GM06990 (cell line): ENCODE measurements at regions not wholly inside any gene's neighbourhood (a gene's known extent, or its start where the extent isn't known, plus 50 kb on each side); places are given as distances from the start of the nearest gene placed in this dataset.
"Not testable (repeated sequence)": the region's sequence is repeated elsewhere in the genome, so short reads cannot be mapped to it uniquely, and the experiment has no call there.

Source experiments
- DNase-seq: peaks from one replicate; pipeline ENCODE4 v3.0.0-alpha.2; 2011; ENCODE audit not compliant: insufficient read length; ENCODE audit errors: extremely low read depth
- H3K27me3 ChIP-seq: replicated peaks from 2 replicates; pipeline ENCODE4 v1.6.0; 2011; ENCODE audit warnings: low read length; ENCODE audit not compliant: control insufficient read depth, insufficient read depth
- H3K36me3 ChIP-seq: 2 replicates; pipeline ENCODE4 v1.5.1; 2011; ENCODE audit warnings: low read length; ENCODE audit not compliant: control insufficient read depth, insufficient read depth
- H3K4me3 ChIP-seq: replicated peaks from 2 replicates; pipeline ENCODE4 v1.5.1; 2011; ENCODE audit warnings: low read depth, mild to moderate bottlenecking, control low read depth, low read length
- CTCF ChIP-seq: IDR thresholded peaks from 2 replicates; pipeline ENCODE4 v1.5.1; 2011; ENCODE audit warnings: low read length, control low read depth, mild to moderate bottlenecking, inconsistent platforms; ENCODE audit not compliant: insufficient read depth, poor library complexity, severe bottlenecking

- Histone ChIP-seq H3K36me3 (no peaks in the 10 kb centered on the region), H3K4me3 (no peak overlapping the region), H3K27me3 (no peaks in the 10 kb centered on the region; the same call in 1 of the 2 replicates)
- no peak for TF ChIP-seq CTCF
- DNase-seq, result no peak
These were observed 129.9 kb downstream of the BOD1 start for GRCh38 chr5:173486355-173487225.

- no peak for TF ChIP-seq CTCF
- no peaks in the 10 kb centered on the region; the same call in 1 of the 2 replicates for H3K27me3 ChIP-seq
- no peak for DNase-seq
- no peak overlapping the region for H3K4me3 ChIP-seq
- no peaks in the 10 kb centered on the region for H3K36me3 ChIP-seq
These were observed 131.9 kb downstream of the BOD1 start for GRCh38 chr5:173484569-173484968.

DNA sequence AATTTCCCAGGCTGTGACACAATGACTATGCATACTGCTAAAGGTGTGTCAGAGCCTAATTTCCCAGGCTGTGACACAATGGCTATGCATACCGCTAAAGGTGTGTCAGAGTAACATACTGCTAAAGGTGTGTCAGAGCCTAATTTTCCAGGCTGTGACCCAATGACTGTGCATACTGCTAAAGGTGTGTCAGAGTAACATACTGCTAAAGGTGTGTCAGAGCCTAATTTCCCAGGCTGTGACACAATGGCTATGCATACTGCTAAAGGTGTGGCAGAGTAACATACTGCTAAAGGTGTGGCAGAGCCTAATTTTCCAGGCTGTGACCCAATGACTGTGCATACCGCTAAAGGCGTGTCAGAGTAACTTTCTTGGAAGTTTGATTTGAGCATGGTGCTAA, 132.9 kb downstream of the BOD1 start:
- H3K36me3 ChIP-seq, H3K4me3 ChIP-seq, H3K27me3 ChIP-seq, DNase-seq: not testable (repeated sequence)

DNA sequence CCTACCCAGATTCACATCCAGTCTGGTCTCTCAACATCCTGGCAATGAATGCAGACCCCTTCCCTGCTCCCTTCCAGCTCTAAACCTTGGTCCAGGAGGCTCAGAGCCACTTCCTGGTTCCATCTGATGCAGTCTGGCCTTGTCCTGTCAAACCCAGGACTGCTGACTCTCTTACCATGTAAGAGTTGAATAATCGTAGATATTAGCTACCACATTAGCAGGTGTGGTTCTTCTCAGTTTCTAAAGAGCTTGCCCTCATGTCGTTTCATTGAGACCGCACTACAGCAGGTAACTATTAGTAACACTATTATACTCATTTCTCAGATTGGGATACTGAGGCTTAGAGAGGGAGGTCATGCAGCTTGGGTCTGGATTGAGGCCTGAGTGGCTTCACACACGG, 133.3 kb downstream of the BOD1 start:
- Histone ChIP-seq H3K4me3 (no peak overlapping the region), H3K36me3 (no peaks in the 10 kb centered on the region), H3K27me3 (no peaks in the 10 kb centered on the region; the same call in 1 of the 2 replicates)
- DNase-seq, result no peak
- no peak for TF ChIP-seq CTCF

- TF ChIP-seq CTCF, result no peak
- Histone ChIP-seq H3K4me3 (no peak overlapping the region), H3K36me3 (no peaks in the 10 kb centered on the region), H3K27me3 (no peaks in the 10 kb centered on the region; the same call in 1 of the 2 replicates)
- DNase-seq, result no peak
These were observed 134.6 kb downstream of the BOD1 start for GRCh38 chr5:173481821-173482220.

GRCh38 chr5:173480896-173481295, 135.6 kb downstream of the BOD1 start:
- no peak for DNase-seq
- no peak overlapping the region for H3K4me3 ChIP-seq
- TF ChIP-seq CTCF, result no peak
- H3K27me3 ChIP-seq, result no peaks in the 10 kb centered on the region
- H3K36me3 ChIP-seq, result no peaks in the 10 kb centered on the region
